ENCODE measurements at regions not wholly inside any gene's neighbourhood (a gene's known extent, or its start where the extent isn't known, plus 50 kb on each side); places are given as distances from the start of the nearest gene placed in this dataset.

GRCh38 chr1:163914785-163915413, 593.1 kb downstream of the NUF2 start:
- no peak for TF ChIP-seq ZFX (IDR thresholded peaks at IDR 0.05; ENCODE audit: borderline replicate concordance)
- TF ChIP-seq, protein P1, sequence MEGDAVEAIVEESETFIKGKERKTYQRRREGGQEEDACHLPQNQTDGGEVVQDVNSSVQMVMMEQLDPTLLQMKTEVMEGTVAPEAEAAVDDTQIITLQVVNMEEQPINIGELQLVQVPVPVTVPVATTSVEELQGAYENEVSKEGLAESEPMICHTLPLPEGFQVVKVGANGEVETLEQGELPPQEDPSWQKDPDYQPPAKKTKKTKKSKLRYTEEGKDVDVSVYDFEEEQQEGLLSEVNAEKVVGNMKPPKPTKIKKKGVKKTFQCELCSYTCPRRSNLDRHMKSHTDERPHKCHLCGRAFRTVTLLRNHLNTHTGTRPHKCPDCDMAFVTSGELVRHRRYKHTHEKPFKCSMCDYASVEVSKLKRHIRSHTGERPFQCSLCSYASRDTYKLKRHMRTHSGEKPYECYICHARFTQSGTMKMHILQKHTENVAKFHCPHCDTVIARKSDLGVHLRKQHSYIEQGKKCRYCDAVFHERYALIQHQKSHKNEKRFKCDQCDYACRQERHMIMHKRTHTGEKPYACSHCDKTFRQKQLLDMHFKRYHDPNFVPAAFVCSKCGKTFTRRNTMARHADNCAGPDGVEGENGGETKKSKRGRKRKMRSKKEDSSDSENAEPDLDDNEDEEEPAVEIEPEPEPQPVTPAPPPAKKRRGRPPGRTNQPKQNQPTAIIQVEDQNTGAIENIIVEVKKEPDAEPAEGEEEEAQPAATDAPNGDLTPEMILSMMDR (IDR thresholded peaks at IDR 0.05), result no peak
- no peak overlapping the region for H3K27ac ChIP-seq

DNA sequence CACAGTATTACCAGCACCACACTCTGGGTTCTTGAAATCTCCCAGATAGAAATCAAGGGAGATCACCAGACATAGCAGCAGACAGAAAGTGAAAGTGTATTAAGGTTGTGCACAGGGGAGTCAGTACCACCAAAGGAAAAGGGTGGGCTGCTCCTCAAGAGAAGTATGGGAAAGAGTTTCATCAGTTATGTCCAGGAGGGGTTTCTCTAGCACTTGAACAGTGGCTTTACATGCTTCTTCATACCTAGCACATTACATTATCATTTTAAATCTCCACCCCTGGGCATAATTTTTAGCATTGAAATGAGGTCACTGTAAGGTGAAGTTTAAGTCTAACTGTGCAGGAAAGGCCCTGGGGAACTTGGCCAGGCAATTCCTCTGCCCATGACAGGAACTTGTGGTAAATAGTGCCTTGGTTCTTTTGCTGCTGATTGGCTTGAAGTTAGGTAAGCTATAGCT, 601.0 kb downstream of the NUF2 start:
- TF ChIP-seq ZFX (IDR thresholded peaks at IDR 0.05; ENCODE audit: borderline replicate concordance), result no peak
- TF ChIP-seq, protein P1 (IDR thresholded peaks at IDR 0.05), result no peak
- H3K27ac ChIP-seq, result peak overlapping the region; percentile 38

GRCh38 chr1:163924041-163924440, 602.3 kb downstream of the NUF2 start:
- no peak for TF ChIP-seq ZFX (IDR thresholded peaks at IDR 0.05; ENCODE audit: borderline replicate concordance)
- TF ChIP-seq, protein P1 (IDR thresholded peaks at IDR 0.05), result no peak

GRCh38 chr1:163927493-163927892, 605.7 kb downstream of the NUF2 start:
- TF ChIP-seq, protein P1 (IDR thresholded peaks at IDR 0.05), result no peak
- no peak for TF ChIP-seq ZFX (IDR thresholded peaks at IDR 0.05; ENCODE audit: borderline replicate concordance)
- no peak overlapping the region for H3K27ac ChIP-seq

More at GRCh38 chr1:163924041-163924440, 602.3 kb downstream of the NUF2 start:
- H3K27ac ChIP-seq, result no peak overlapping the region

DNA sequence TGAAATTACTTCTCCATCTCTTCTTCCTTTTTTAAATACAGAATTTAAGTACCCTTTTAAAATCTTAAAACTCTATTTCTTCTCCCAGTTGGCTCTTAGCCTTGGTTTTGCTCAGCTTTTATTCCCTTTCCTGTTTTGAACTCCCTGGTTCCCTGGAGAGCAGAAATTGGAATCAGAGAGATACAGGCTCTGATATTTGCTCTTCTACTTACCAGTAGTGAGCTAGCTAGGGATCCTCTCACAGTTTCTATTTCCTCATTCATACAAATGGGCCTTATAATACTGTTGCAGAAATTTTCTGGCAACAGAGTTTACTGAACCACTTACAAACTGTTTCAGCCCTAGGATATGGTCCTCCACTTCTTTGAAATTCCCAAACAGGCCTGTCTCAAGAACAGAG, 606.3 kb downstream of the NUF2 start:
- TF ChIP-seq, protein P1 (IDR thresholded peaks at IDR 0.05), result no peak
- no peak overlapping the region for H3K27ac ChIP-seq

DNA sequence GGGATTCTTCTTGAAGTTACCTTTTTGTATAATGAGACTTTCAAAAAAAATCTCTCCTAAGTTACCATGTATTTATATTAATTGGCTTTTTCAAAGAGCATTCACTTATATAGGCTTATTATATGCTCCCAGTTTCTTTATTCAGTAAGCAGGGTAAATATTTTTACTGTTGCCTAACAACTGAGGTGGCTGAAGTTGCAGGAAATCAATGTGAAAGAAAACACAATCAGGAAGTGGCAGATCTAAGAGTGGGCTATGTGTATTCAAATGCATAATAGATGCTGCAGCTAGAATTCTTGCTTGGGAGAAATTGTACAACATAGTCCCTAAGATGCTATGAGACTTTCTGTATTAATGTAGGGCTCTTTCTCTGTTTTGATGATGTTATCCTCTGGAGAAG, 606.9 kb downstream of the NUF2 start:
- H3K27ac ChIP-seq, result no peak overlapping the region
- no peak for TF ChIP-seq ZFX (IDR thresholded peaks at IDR 0.05; ENCODE audit: borderline replicate concordance)
- TF ChIP-seq, protein P1 (IDR thresholded peaks at IDR 0.05), result no peak

DNA sequence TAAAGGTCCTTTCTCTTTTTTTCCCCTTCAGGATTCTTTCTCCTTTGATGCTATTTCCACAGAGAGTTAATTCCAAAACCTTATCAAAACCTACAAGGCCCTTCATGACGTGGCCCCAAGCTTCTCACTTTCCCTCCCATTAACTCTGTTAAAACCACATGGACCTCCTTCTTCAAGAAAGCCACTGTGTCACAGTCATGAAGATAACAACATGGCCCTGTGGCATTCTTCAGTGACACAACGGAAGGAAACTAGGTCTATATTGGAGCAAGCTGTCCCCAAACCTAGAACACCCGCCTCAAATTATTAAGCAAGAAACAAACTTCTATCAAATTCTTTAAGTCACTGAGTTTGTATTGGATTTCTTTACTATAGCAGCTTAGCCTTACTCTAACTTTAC, 611.1 kb downstream of the NUF2 start:
- no peak overlapping the region for H3K27ac ChIP-seq
- no peak for TF ChIP-seq ZFX (IDR thresholded peaks at IDR 0.05; ENCODE audit: borderline replicate concordance)
- TF ChIP-seq, protein P1 (IDR thresholded peaks at IDR 0.05), result no peak

All from 22Rv1 (cell line).